ENCODE measurements at regions not wholly inside any gene's neighbourhood (a gene's known extent, or its start where the extent isn't known, plus 50 kb on each side); places are given as distances from the start of the nearest gene placed in this dataset.

GRCh38 chr19:31969016-31969415 lies 376.4 kb upstream of the ZNF507 start:
- Histone ChIP-seq H3K36me3 (ENCODE audit: control insufficient read depth, insufficient read depth, low read length) (no peaks in the 10 kb centered on the region), H3K4me1 (ENCODE audit: control insufficient read depth, insufficient read depth, low read length, poor library complexity, severe bottlenecking) (no peaks in the 10 kb centered on the region), H3K9me3 (ENCODE audit: control insufficient read depth in 2 of 2, low read length in 2 of 2) (no peaks in the 10 kb centered on the region), H3K27me3 (ENCODE audit: control insufficient read depth, insufficient read depth, low read length) (no peaks in the 10 kb centered on the region), H3K27ac (ENCODE audit: insufficient read depth, low read length, poor library complexity, severe bottlenecking) (no peak overlapping the region), H3K4me3 (ENCODE audit: low read depth, low read length) (no peak overlapping the region)
- Mint-ChIP-seq H3K27me3 (peaks cover 9% of the 10 kb centered on the region), H3K4me3 (no peak overlapping the region), H3K9me3 (peaks cover 0 to 1% (median 0%) of the 10 kb centered on the region in 7 donors), H3K27ac (no peak overlapping the region), H3K36me3 (no peaks in the 10 kb centered on the region), H3K4me1 (no peaks in the 10 kb centered on the region)
- DNase-seq (no peak), ATAC-seq (ENCODE audit: low read depth in 2 of 2) (no peak)

GRCh38 chr19:31970027-31970461 lies 375.4 kb upstream of the ZNF507 start:
- no peak for DNase-seq
- Histone ChIP-seq H3K27ac (ENCODE audit: insufficient read depth, low read length, poor library complexity, severe bottlenecking) (no peak overlapping the region), H3K27me3 (ENCODE audit: control insufficient read depth, insufficient read depth, low read length) (no peaks in the 10 kb centered on the region), H3K4me3 (ENCODE audit: low read depth, low read length) (no peak overlapping the region), H3K36me3 (ENCODE audit: control insufficient read depth, insufficient read depth, low read length) (no peaks in the 10 kb centered on the region), H3K9me3 (ENCODE audit: control insufficient read depth in 2 of 2, low read length in 2 of 2) (no peaks in the 10 kb centered on the region), H3K4me1 (ENCODE audit: control insufficient read depth, insufficient read depth, low read length, poor library complexity, severe bottlenecking) (no peaks in the 10 kb centered on the region)
- no peaks in the 10 kb centered on the region for H3K36me3 Mint-ChIP-seq
- peaks cover 9% of the 10 kb centered on the region for H3K27me3 Mint-ChIP-seq
- no peaks in the 10 kb centered on the region for H3K4me1 Mint-ChIP-seq
- ATAC-seq (ENCODE audit: low read depth in 2 of 2), result no peak
- no peak overlapping the region for H3K27ac Mint-ChIP-seq
- H3K9me3 Mint-ChIP-seq, result peaks cover 0 to 1% (median 0%) of the 10 kb centered on the region in 7 donors
- H3K4me3 Mint-ChIP-seq, result no peak overlapping the region

- Mint-ChIP-seq H3K4me3 (no peak overlapping the region), H3K27ac (no peak overlapping the region), H3K27me3 (peaks cover 9% of the 10 kb centered on the region), H3K36me3 (no peaks in the 10 kb centered on the region), H3K4me1 (no peaks in the 10 kb centered on the region), H3K9me3 (peaks cover 0 to 5% (median 0%) of the 10 kb centered on the region in 7 donors)
- Histone ChIP-seq H3K4me1 (ENCODE audit: control insufficient read depth, insufficient read depth, low read length, poor library complexity, severe bottlenecking) (no peaks in the 10 kb centered on the region), H3K27ac (ENCODE audit: insufficient read depth, low read length, poor library complexity, severe bottlenecking) (no peak overlapping the region), H3K9me3 (ENCODE audit: control insufficient read depth in 2 of 2, low read length in 2 of 2) (no peaks in the 10 kb centered on the region), H3K27me3 (ENCODE audit: control insufficient read depth, insufficient read depth, low read length) (no peaks in the 10 kb centered on the region), H3K4me3 (ENCODE audit: low read depth, low read length) (no peak overlapping the region), H3K36me3 (ENCODE audit: control insufficient read depth, insufficient read depth, low read length) (no peaks in the 10 kb centered on the region)
- DNase-seq (no peak), ATAC-seq (ENCODE audit: low read depth in 2 of 2) (no peak)
These were observed 371.1 kb upstream of the ZNF507 start for GRCh38 chr19:31974290-31974689.

- Histone ChIP-seq H3K36me3 (ENCODE audit: control insufficient read depth, insufficient read depth, low read length) (no peaks in the 10 kb centered on the region), H3K9me3 (ENCODE audit: control insufficient read depth in 2 of 2, low read length in 2 of 2) (no peaks in the 10 kb centered on the region), H3K27me3 (ENCODE audit: control insufficient read depth, insufficient read depth, low read length) (no peaks in the 10 kb centered on the region), H3K27ac (ENCODE audit: insufficient read depth, low read length, poor library complexity, severe bottlenecking) (no peak overlapping the region), H3K4me1 (ENCODE audit: control insufficient read depth, insufficient read depth, low read length, poor library complexity, severe bottlenecking) (no peaks in the 10 kb centered on the region), H3K4me3 (ENCODE audit: low read depth, low read length) (no peak overlapping the region)
- Mint-ChIP-seq H3K4me1 (no peaks in the 10 kb centered on the region), H3K9me3 (peaks cover 0 to 5% (median 0%) of the 10 kb centered on the region in 7 donors), H3K27ac (no peak overlapping the region), H3K27me3 (peaks cover 9% of the 10 kb centered on the region), H3K4me3 (no peak overlapping the region), H3K36me3 (no peaks in the 10 kb centered on the region)
- ATAC-seq (ENCODE audit: low read depth in 2 of 2), result no peak
- no peak for DNase-seq
These were observed 370.5 kb upstream of the ZNF507 start for GRCh38 chr19:31974941-31975340.

- ATAC-seq (ENCODE audit: low read depth in 2 of 2), result no peak
These were observed 369.9 kb upstream of the ZNF507 start for GRCh38 chr19:31975461-31975860.

GRCh38 chr19:31976775-31977536 lies 368.5 kb upstream of the ZNF507 start:
- peaks cover 0 to 5% (median 0%) of the 10 kb centered on the region in 7 donors for H3K9me3 Mint-ChIP-seq
- no peak for DNase-seq
- ATAC-seq (ENCODE audit: low read depth in 2 of 2), result no peak
- H3K4me3 Mint-ChIP-seq, result no peak overlapping the region
- Histone ChIP-seq H3K4me1 (ENCODE audit: control insufficient read depth, insufficient read depth, low read length, poor library complexity, severe bottlenecking) (no peaks in the 10 kb centered on the region), H3K27me3 (ENCODE audit: control insufficient read depth, insufficient read depth, low read length) (no peaks in the 10 kb centered on the region), H3K36me3 (ENCODE audit: control insufficient read depth, insufficient read depth, low read length) (no peaks in the 10 kb centered on the region), H3K9me3 (ENCODE audit: control insufficient read depth in 2 of 2, low read length in 2 of 2) (no peaks in the 10 kb centered on the region), H3K4me3 (ENCODE audit: low read depth, low read length) (no peak overlapping the region), H3K27ac (ENCODE audit: insufficient read depth, low read length, poor library complexity, severe bottlenecking) (no peak overlapping the region)
- no peaks in the 10 kb centered on the region for H3K36me3 Mint-ChIP-seq
- H3K4me1 Mint-ChIP-seq, result no peaks in the 10 kb centered on the region
- H3K27me3 Mint-ChIP-seq, result peaks cover 9% of the 10 kb centered on the region
- no peak overlapping the region for H3K27ac Mint-ChIP-seq

More at GRCh38 chr19:31975461-31975860, 369.9 kb upstream of the ZNF507 start:
- H3K9me3 ChIP-seq (ENCODE audit: control insufficient read depth in 2 of 2, low read length in 2 of 2), result no peaks in the 10 kb centered on the region
- H3K9me3 Mint-ChIP-seq, result peaks cover 0 to 5% (median 0%) of the 10 kb centered on the region in 7 donors
- no peak overlapping the region for H3K4me3 ChIP-seq (ENCODE audit: low read depth, low read length)
- no peaks in the 10 kb centered on the region for H3K36me3 Mint-ChIP-seq
- no peak for DNase-seq
- H3K4me1 Mint-ChIP-seq, result no peaks in the 10 kb centered on the region
- H3K4me1 ChIP-seq (ENCODE audit: control insufficient read depth, insufficient read depth, low read length, poor library complexity, severe bottlenecking), result no peaks in the 10 kb centered on the region
- H3K27ac ChIP-seq (ENCODE audit: insufficient read depth, low read length, poor library complexity, severe bottlenecking), result no peak overlapping the region
- peaks cover 9% of the 10 kb centered on the region for H3K27me3 Mint-ChIP-seq
- H3K27me3 ChIP-seq (ENCODE audit: control insufficient read depth, insufficient read depth, low read length), result no peaks in the 10 kb centered on the region
- H3K36me3 ChIP-seq (ENCODE audit: control insufficient read depth, insufficient read depth, low read length), result no peaks in the 10 kb centered on the region
- H3K4me3 Mint-ChIP-seq, result no peak overlapping the region
- H3K27ac Mint-ChIP-seq, result no peak overlapping the region

DNA sequence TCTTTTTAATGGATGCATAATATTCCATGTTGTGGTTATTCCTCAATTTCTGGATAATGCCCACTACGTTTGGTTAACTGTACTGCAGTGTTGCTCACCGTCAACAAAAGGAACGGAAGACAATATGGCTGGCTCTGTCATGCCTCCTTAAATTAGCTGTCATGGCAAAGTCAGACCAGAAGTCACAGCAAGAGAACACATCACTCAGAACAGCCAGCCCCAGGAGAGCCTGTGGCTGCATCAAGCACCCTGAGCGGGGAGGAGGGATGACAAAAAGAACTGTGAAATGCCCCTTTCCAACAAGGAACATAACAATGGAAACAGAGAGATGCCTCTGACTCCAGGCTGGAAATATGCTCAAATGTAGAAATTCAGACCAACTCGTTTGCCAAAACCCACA lies 366.0 kb upstream of the ZNF507 start:
- H3K27ac ChIP-seq (ENCODE audit: insufficient read depth, low read length, poor library complexity, severe bottlenecking), result no peak overlapping the region
- no peak overlapping the region for H3K4me3 ChIP-seq (ENCODE audit: low read depth, low read length)
- H3K36me3 ChIP-seq (ENCODE audit: control insufficient read depth, insufficient read depth, low read length), result no peaks in the 10 kb centered on the region
- no peaks in the 10 kb centered on the region for H3K4me1 Mint-ChIP-seq
- H3K27ac Mint-ChIP-seq, result no peak overlapping the region
- no peaks in the 10 kb centered on the region for H3K36me3 Mint-ChIP-seq
- H3K27me3 Mint-ChIP-seq, result no peaks in the 10 kb centered on the region
- ATAC-seq (ENCODE audit: low read depth in 2 of 2) (no peak), DNase-seq (no peak)
- no peaks in the 10 kb centered on the region for H3K27me3 ChIP-seq (ENCODE audit: control insufficient read depth, insufficient read depth, low read length)
- H3K4me3 Mint-ChIP-seq, result no peak overlapping the region
- peaks cover 0 to 5% (median under 1%) of the 10 kb centered on the region in 7 donors for H3K9me3 Mint-ChIP-seq
- H3K9me3 ChIP-seq (ENCODE audit: control insufficient read depth in 2 of 2, low read length in 2 of 2), result no peaks in the 10 kb centered on the region
- no peaks in the 10 kb centered on the region for H3K4me1 ChIP-seq (ENCODE audit: control insufficient read depth, insufficient read depth, low read length, poor library complexity, severe bottlenecking)

All from CD4-positive, CD25-positive, alpha-beta regulatory T cell (primary cell).